OCI-LY3 (cell line): ENCODE measurements at regions not wholly inside any gene's neighbourhood (a gene's known extent, or its start where the extent isn't known, plus 50 kb on each side); places are given as distances from the start of the nearest gene placed in this dataset.
A peak's percentile ranks its signal among the peaks of the same experiment; 100 is the strongest.

Experiments
- H2AFZ ChIP-seq: fragments of 200-600, 300-600 bp; shearing (Covaris generic); 2 replicates; pipeline ENCODE4 v1.6.0; 2014; ENCODE audit warnings: antibody characterized with exemption, low read depth, low read length
- H3K27ac ChIP-seq: fragments of 200-600, 300-600 bp; sonication (generic); 2 replicates; pipeline ENCODE4 v1.5.1; 2014; ENCODE audit warnings: mild to moderate bottlenecking, low read length, moderate library complexity, mixed read lengths
- H3K27me3 ChIP-seq: fragments of 200-600, 300-600 bp; sonication (generic); 2 replicates; pipeline ENCODE4 v1.6.1; 2014; ENCODE audit warnings: low read depth, low read length, mixed read lengths
- H3K36me3 ChIP-seq: fragments of 200-600, 300-600 bp; sonication (generic); replicated peaks from 2 replicates; pipeline ENCODE3; 2014; ENCODE audit warnings: low read depth, low read length, mixed read lengths
- H3K4me1 ChIP-seq: fragments of 300-600, 200-600 bp; sonication (generic); 2 replicates; pipeline ENCODE4 v1.6.1; 2014; ENCODE audit warnings: low read length, mixed read lengths
- H3K4me2 ChIP-seq: fragments of 200-600, 300-600 bp; sonication (generic); 2 replicates; pipeline ENCODE4 v1.6.1; 2014; ENCODE audit warnings: low read length, mixed read lengths
- H3K4me3 ChIP-seq: fragments of 300-600, 200-600 bp; sonication (generic); 2 replicates; pipeline ENCODE4 v1.5.1; 2014; ENCODE audit warnings: antibody characterized with exemption, mild to moderate bottlenecking, low read length, moderate library complexity
- H3K79me2 ChIP-seq: fragments of 300-600, 200-600 bp; shearing (Covaris generic); 2 replicates; pipeline ENCODE4 v1.6.1; 2014; ENCODE audit warnings: mild to moderate bottlenecking, low read length, mixed read lengths
- H3K9ac ChIP-seq: fragments of 300-600, 200-600 bp; shearing (Covaris generic); 2 replicates; pipeline ENCODE4 v1.6.0; 2014; ENCODE audit warnings: mild to moderate bottlenecking, low read length, moderate library complexity
- H3K9me3 ChIP-seq: fragments of 200-600, 300-600 bp; shearing (Covaris generic); 2 replicates; pipeline ENCODE4 v1.6.1; 2014; ENCODE audit warnings: low read length, mixed read lengths; ENCODE audit not compliant: insufficient read depth
- H4K20me1 ChIP-seq: fragments of 200-600, 300-600 bp; sonication (generic); 2 replicates; pipeline ENCODE4 v1.6.1; 2016; ENCODE audit warnings: low read length, mixed read lengths; ENCODE audit not compliant: insufficient read depth
- CTCF ChIP-seq: fragments of 200-600, 300-600 bp; sonication (generic); IDR thresholded peaks from 2 replicates; pipeline ENCODE4 v1.5.1; 2014; ENCODE audit warnings: antibody characterized with exemption, low read length, low read depth
- EZH2phosphoT487 ChIP-seq: fragments of 200-600 bp; shearing (Covaris generic); IDR thresholded peaks from 2 replicates; pipeline ENCODE4 v1.6.1; 2018; ENCODE audit warnings: antibody characterized with exemption, mixed run types, low read depth

DNA sequence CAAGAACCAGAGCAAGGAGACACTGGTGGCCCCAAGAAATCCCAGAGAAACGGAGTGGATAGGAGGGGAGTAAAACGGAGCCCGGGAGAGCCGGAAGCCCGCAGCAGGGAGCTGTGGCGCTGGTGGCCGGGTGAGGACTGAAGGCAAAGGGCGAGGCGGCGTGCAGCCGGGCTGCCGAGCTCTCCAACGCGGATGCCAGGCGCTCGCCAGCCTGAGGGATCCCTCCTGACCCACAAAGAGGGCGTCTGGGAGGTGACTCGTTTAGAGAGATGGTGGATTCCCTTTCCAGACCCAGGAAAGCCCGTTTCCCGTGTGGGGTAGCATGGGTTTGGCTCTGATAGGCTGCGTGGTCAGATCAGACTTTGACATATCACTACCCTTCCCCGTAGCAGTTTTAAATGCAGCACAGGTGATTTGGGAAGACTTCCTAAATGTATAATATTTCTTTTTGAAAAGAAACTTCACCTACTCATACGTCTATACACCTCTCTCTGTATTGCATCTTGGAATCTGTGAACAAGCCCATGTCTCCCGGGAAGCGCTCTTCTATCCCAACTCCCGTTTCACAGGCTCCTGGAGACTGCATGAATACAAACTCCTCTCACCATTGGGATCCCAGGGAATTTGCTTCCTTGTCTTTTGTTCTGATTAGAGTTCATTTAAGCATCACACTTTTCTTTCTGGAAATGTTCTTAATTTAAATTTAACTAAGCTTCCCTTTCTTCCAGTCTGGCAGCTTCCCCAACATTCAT, 158.1 kb downstream of the C9orf152 start:
- H3K27me3 ChIP-seq = no peaks in the 10 kb centered on the region
- H3K36me3 ChIP-seq = peaks cover 8% of the 10 kb centered on the region
- no peak overlapping the region for H3K27ac ChIP-seq
- peaks cover 25% of the 10 kb centered on the region for H3K4me1 ChIP-seq
- peaks cover 58% of the 10 kb centered on the region for H3K79me2 ChIP-seq
- peak overlapping the region; percentile 99 for H3K4me2 ChIP-seq
- TF ChIP-seq EZH2phosphoT487 (no peak), CTCF (no peak)
- H2AFZ ChIP-seq = no peak overlapping the region
- H4K20me1 ChIP-seq = peaks cover 35% of the 10 kb centered on the region
- H3K9ac ChIP-seq = peak overlapping the region; percentile 95
- peak overlapping the region; percentile 98 for H3K4me3 ChIP-seq
- H3K9me3 ChIP-seq = no peaks in the 10 kb centered on the region

DNA sequence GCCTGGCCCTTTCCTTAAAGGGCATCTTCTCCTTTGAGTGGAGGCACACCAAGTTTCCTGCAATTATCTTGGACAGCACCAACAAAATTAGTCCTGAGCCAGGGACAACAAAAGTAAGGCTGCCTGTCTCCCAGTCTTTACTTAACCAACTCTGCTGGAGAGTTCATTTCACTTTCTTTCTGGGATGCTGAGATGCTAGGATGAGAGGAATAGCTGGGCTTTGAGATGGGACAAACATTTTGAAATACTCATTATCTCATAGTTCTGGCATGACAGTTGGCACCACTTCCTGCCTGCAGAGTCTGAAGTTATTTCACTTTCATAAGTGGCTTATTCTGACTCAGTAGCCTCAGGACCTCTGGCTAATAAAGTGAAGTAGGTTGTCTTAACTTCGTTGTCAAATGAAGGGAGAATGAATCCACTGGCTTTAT, 157.0 kb downstream of the C9orf152 start:
- no peaks in the 10 kb centered on the region for H3K27me3 ChIP-seq
- no peak overlapping the region for H2AFZ ChIP-seq
- peak overlapping the region; percentile 54 for H3K4me2 ChIP-seq
- peaks cover 12% of the 10 kb centered on the region for H3K36me3 ChIP-seq
- H3K79me2 ChIP-seq = peaks cover 66% of the 10 kb centered on the region
- H3K4me1 ChIP-seq = peaks cover 25% of the 10 kb centered on the region
- no peaks in the 10 kb centered on the region for H3K9me3 ChIP-seq
- peaks cover 42% of the 10 kb centered on the region for H4K20me1 ChIP-seq
- no peak overlapping the region for H3K27ac ChIP-seq
- TF ChIP-seq CTCF (no peak), EZH2phosphoT487 (no peak)
- no peak overlapping the region for H3K9ac ChIP-seq
- peak overlapping the region; percentile 22; the same call in 1 of the 2 replicates for H3K4me3 ChIP-seq

DNA sequence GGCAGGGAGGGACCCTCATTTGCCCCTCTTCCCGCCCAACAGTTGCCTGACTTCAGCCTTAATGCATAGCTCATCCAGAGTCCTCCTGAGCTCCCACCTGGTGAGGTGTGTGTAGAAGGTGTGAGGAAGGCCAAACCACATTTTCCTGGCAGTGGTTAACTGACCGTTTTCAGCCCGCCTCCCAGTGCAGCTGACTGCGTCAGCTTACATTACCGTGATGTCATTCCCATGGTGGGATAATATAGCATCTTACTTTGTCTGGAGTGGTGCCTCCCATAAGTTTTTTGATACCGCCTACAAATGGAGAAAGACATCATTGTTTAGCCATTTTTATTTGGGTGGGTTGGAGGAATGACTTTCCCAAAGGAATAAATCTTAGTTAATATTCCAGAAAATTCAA, 151.9 kb downstream of the C9orf152 start:
- H3K4me1 ChIP-seq = peaks cover 17% of the 10 kb centered on the region
- no peaks in the 10 kb centered on the region for H3K27me3 ChIP-seq
- no peak overlapping the region for H3K27ac ChIP-seq
- H4K20me1 ChIP-seq = peaks cover 72% of the 10 kb centered on the region
- TF ChIP-seq EZH2phosphoT487 (no peak), CTCF (no peak)
- H2AFZ ChIP-seq = no peak overlapping the region
- H3K36me3 ChIP-seq = peaks cover 18% of the 10 kb centered on the region
- no peak overlapping the region for H3K4me3 ChIP-seq
- H3K79me2 ChIP-seq = peaks cover 87% of the 10 kb centered on the region
- H3K4me2 ChIP-seq = no peak overlapping the region
- H3K9me3 ChIP-seq = no peaks in the 10 kb centered on the region
- H3K9ac ChIP-seq = no peak overlapping the region

DNA sequence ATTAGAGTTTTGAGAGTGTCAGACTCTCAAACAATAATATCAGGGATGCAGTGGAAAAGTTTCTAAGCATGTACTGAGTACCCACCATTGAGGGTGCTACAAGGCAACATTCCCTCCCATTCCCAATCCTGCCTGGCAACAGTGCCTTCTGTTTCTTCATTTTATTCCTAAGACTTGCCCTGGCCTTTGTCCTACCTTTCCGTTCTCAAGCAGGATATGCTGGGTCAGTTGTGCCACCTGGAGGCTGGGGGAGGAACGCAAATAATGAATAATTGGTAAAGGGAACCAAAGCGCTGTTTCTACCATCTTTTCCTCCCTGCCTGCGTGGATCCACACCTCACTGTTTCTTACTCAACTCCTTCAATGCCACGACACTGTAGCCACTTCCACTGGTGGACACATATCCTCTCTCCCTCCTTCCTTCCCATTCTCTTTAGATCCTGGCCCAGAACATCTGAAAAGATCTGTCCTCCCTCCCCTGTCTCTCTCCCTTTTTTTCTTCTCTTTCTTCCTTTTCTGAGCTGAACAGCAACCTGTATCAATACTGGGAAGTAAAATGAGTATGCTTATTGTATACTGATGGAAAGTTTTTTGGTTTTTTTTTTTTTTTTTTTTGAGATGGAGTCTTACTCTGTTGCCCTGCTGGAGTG, 149.5 kb downstream of the C9orf152 start:
- peak overlapping the region; percentile 25 for H3K4me2 ChIP-seq
- no peak overlapping the region for H3K9ac ChIP-seq
- H3K4me1 ChIP-seq = peaks cover 11% of the 10 kb centered on the region
- no peak overlapping the region for H3K27ac ChIP-seq
- H3K36me3 ChIP-seq = peaks cover 18% of the 10 kb centered on the region
- H3K9me3 ChIP-seq = no peaks in the 10 kb centered on the region
- no peak overlapping the region for H3K4me3 ChIP-seq
- peaks cover 84% of the 10 kb centered on the region for H3K79me2 ChIP-seq
- H2AFZ ChIP-seq = no peak overlapping the region
- no peaks in the 10 kb centered on the region for H3K27me3 ChIP-seq
- TF ChIP-seq CTCF (peak; percentile 85), EZH2phosphoT487 (no peak)
- peaks cover 72% of the 10 kb centered on the region for H4K20me1 ChIP-seq
